ENCODE measurements at regions not wholly inside any gene's neighbourhood (a gene's known extent, or its start where the extent isn't known, plus 50 kb on each side); places are given as distances from the start of the nearest gene placed in this dataset.

DNA sequence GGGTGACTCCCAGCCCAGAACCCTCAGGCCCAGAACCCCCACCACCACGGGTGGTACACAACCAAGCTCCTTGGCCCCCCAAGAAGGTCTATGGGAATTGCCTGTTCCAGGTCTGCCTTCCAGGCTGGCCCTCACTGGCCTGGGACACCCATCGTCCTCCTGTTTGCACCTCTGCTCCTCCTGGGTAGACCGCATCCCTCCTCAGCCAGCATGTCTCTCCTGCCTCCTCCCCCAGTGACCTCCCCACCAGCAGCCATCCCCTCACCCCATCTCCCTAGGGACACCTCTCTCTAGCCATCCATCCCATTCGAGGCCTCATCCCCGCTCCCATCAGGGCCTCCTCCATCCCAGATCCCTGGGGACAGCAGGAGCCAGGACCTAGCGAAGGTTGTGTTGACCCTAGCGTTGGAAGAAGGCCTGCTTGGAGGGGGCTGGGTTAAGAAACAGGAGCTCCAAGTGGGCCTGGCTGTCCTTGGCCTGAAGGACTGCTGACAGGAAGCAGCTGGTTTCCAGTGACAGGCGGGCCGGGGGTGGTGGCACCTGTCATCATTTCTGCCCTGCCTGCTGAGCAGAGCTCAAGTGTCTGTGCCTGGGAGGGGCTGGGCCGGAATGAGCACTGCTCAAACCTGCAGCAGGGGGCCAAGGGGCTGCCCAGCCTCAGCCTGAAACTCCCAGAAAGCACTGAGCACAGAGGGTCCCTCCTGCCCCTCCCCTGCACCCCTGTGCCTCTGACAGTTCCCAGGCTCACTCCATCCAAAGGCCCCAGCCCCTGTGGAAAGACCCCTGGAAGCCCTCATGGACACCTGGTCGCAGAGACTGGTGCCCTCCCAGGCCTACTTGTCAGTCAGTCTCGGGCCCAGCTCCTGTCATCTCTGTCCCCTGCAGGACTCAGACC, 96.0 kb upstream of the OTOS start:
- no peak for TF ChIP-seq CTCF (IDR thresholded peaks at IDR 0.05)
- TF ChIP-seq ZFX (IDR thresholded peaks at IDR 0.05; ENCODE audit: borderline replicate concordance), result no peak

Data from 22Rv1 (cell line).